GM23248 (cell line): ENCODE measurements at regions not wholly inside any gene's neighbourhood (a gene's known extent, or its start where the extent isn't known, plus 50 kb on each side); places are given as distances from the start of the nearest gene placed in this dataset.

ENCODE experiments used
- EZH2 ChIP-seq: fragments of 200-600 bp; sonication (generic); IDR thresholded peaks from 2 replicates; pipeline ENCODE4 v1.6.1; 2018; ENCODE audit warnings: antibody characterized with exemption, mild to moderate bottlenecking; ENCODE audit not compliant: insufficient read depth, poor library complexity, severe bottlenecking
- EZH2phosphoT487 ChIP-seq: fragments of 200-600 bp; sonication (generic); IDR thresholded peaks from 2 replicates; pipeline ENCODE4 v1.6.1; 2018; ENCODE audit warnings: antibody characterized with exemption, moderate library complexity, mild to moderate bottlenecking, low read depth; ENCODE audit not compliant: insufficient read depth

DNA sequence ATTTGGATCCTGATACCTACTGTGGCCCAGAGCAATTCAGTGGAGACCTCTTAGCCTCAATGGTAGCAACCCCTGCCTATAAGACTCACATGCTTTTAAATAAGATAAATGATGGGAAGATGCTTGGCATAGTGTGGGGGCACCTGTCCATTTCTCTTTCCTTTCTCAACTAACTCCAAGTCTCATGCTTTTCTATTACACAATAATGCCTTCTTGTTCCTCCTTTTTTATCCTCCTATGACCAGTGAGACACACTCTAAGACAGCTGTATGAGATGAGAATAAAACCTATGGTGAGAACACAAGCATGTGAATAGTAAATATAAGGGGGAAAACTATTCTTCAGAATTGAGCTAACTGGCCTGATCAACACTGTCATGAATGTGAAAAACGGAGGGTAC is 147.0 kb upstream of the STXBP5 start:
- TF ChIP-seq EZH2 (no peak), EZH2phosphoT487 (no peak)
